H9 (cell line): ENCODE measurements at regions not wholly inside any gene's neighbourhood (a gene's known extent, or its start where the extent isn't known, plus 50 kb on each side); places are given as distances from the start of the nearest gene placed in this dataset.

ENCODE experiments used
- DNase-seq: peaks from one replicate; pipeline ENCODE4 v3.0.0-alpha.2; 2017
- H2AFZ ChIP-seq: one replicate; pipeline ENCODE4 v1.6.1; 2013; ENCODE audit warnings: mild to moderate bottlenecking, low read length, control low read depth, moderate library complexity
- H2AK5ac ChIP-seq: 2 replicates; pipeline ENCODE4 v1.6.1; 2013; ENCODE audit warnings: low read length, control low read depth, mixed read lengths; ENCODE audit not compliant: insufficient read length
- H2BK120ac ChIP-seq: one replicate; pipeline ENCODE4 v1.6.1; 2013; ENCODE audit warnings: low read depth, mild to moderate bottlenecking, low read length, control low read depth, inconsistent platforms; ENCODE audit not compliant: poor library complexity, severe bottlenecking
- H2BK12ac ChIP-seq: 2 replicates; pipeline ENCODE4 v1.6.1; 2013; ENCODE audit warnings: low read length, control low read depth, mixed read lengths, low read depth; ENCODE audit not compliant: insufficient read length
- H2BK15ac ChIP-seq: 2 replicates; pipeline ENCODE4 v1.6.1; 2013; ENCODE audit warnings: low read depth, low read length, control low read depth
- H2BK20ac ChIP-seq: one replicate; pipeline ENCODE4 v1.6.1; 2013; ENCODE audit warnings: low read depth, mild to moderate bottlenecking, low read length, control low read depth, inconsistent platforms; ENCODE audit not compliant: poor library complexity, severe bottlenecking
- H2BK5ac ChIP-seq: 2 replicates; pipeline ENCODE4 v1.6.1; 2013; ENCODE audit warnings: low read length, control low read depth, mixed read lengths; ENCODE audit not compliant: insufficient read length
- H3K14ac ChIP-seq: 2 replicates; pipeline ENCODE4 v1.6.1; 2013; ENCODE audit warnings: low read length, control low read depth; ENCODE audit not compliant: insufficient read depth
- H3K18ac ChIP-seq: 2 replicates; pipeline ENCODE4 v1.6.1; 2013; ENCODE audit warnings: low read depth, mild to moderate bottlenecking, mixed read lengths, low read length, control low read depth; ENCODE audit not compliant: insufficient read length
- H3K23ac ChIP-seq: 2 replicates; pipeline ENCODE4 v1.6.1; 2013; ENCODE audit warnings: low read length, control low read depth, mixed read lengths, low read depth; ENCODE audit not compliant: insufficient read length
- H3K23me2 ChIP-seq: 2 replicates; pipeline ENCODE4 v1.6.1; 2013; ENCODE audit warnings: low read depth, mild to moderate bottlenecking, mixed read lengths, low read length, control low read depth; ENCODE audit not compliant: insufficient read length, poor library complexity, severe bottlenecking
- H3K27ac ChIP-seq: 2 replicates; pipeline ENCODE4 v1.5.1; 2013; ENCODE audit warnings: low read length, control low read depth, mixed read lengths, low read depth; ENCODE audit not compliant: insufficient read length
- H3K27me3 ChIP-seq: 2 replicates; pipeline ENCODE4 v1.6.1; 2013; ENCODE audit warnings: low read length, control low read depth, inconsistent platforms; ENCODE audit not compliant: insufficient read depth
- H3K4ac ChIP-seq: 2 replicates; pipeline ENCODE4 v1.6.1; 2013; ENCODE audit warnings: low read depth, mild to moderate bottlenecking, control low read depth, inconsistent platforms, low read length, moderate library complexity
- H3K4me1 ChIP-seq: 2 replicates; pipeline ENCODE4 v1.6.1; 2013; ENCODE audit warnings: low read length, control low read depth, inconsistent platforms; ENCODE audit not compliant: insufficient read depth
- H3K4me2 ChIP-seq: 2 replicates; pipeline ENCODE4 v1.6.1; 2013; ENCODE audit warnings: low read length, control low read depth, mixed read lengths; ENCODE audit not compliant: insufficient read length, insufficient read depth
- H3K56ac ChIP-seq: 2 replicates; pipeline ENCODE4 v1.6.1; 2013; ENCODE audit warnings: low read depth, mild to moderate bottlenecking, mixed read lengths, low read length, control low read depth; ENCODE audit not compliant: insufficient read length
- H3K79me1 ChIP-seq: 2 replicates; pipeline ENCODE4 v1.6.1; 2013; ENCODE audit warnings: low read depth, mild to moderate bottlenecking, moderate library complexity, low read length, control low read depth, inconsistent platforms; ENCODE audit not compliant: insufficient read depth, poor library complexity, severe bottlenecking
- H3K79me2 ChIP-seq: 2 replicates; pipeline ENCODE4 v1.6.1; 2013; ENCODE audit warnings: low read length, control low read depth, inconsistent platforms; ENCODE audit not compliant: insufficient read depth
- H3K9ac ChIP-seq: 2 replicates; pipeline ENCODE4 v1.6.1; 2013; ENCODE audit warnings: low read length, control low read depth, mixed read lengths; ENCODE audit not compliant: insufficient read length; ENCODE audit errors: extremely low read depth
- H3K9me3 ChIP-seq: one replicate; pipeline ENCODE4 v1.6.1; 2013; ENCODE audit warnings: low read depth, low read length, inconsistent platforms; ENCODE audit not compliant: control insufficient read depth
- H3T11ph ChIP-seq: one replicate; pipeline ENCODE4 v1.6.1; 2013; ENCODE audit warnings: mild to moderate bottlenecking, low read length, control low read depth, inconsistent platforms
- H4K20me1 ChIP-seq: one replicate; pipeline ENCODE4 v1.6.1; 2013; ENCODE audit not compliant: control insufficient read depth, insufficient read length, insufficient read depth
- H4K5ac ChIP-seq: 2 replicates; pipeline ENCODE4 v1.6.1; 2013; ENCODE audit warnings: low read depth, mild to moderate bottlenecking, mixed read lengths, low read length, control low read depth; ENCODE audit not compliant: insufficient read length
- H4K8ac ChIP-seq: replicated peaks from 2 replicates; pipeline ENCODE4 v1.6.1; 2013; ENCODE audit warnings: low read length, control low read depth, mixed read lengths, low read depth; ENCODE audit not compliant: insufficient read length
- H4K91ac ChIP-seq: 2 replicates; pipeline ENCODE4 v1.6.1; 2013; ENCODE audit warnings: low read depth, mild to moderate bottlenecking, moderate library complexity, mixed read lengths, low read length, control low read depth; ENCODE audit not compliant: insufficient read length
- H3K27ac Mint-ChIP-seq, 3 experiments: 2 replicates in 2 of 3; 3 replicates in 1 of 3; pipeline ENCODE4 v1.8.0; 2020 to 2021; ENCODE audit warnings: mixed read lengths in 3 of 3, mild to moderate bottlenecking in 1 of 3, moderate library complexity in 1 of 3
- H3K27me3 Mint-ChIP-seq: 2 replicates; pipeline ENCODE4 v1.8.0; 2021; ENCODE audit warnings: low read depth, mild to moderate bottlenecking, moderate library complexity, mixed read lengths
- H3K36me3 Mint-ChIP-seq, 3 experiments: 2 replicates in 2 of 3; 3 replicates in 1 of 3; pipeline ENCODE4 v1.8.0; 2020 to 2021; ENCODE audit warnings: low read depth in 3 of 3, mixed read lengths in 3 of 3; ENCODE audit not compliant: insufficient read depth in 1 of 3
- H3K4me1 Mint-ChIP-seq, 2 experiments: 2 replicates each; pipeline ENCODE4 v1.8.0; 2020; ENCODE audit warnings: mixed read lengths in 2 of 2
- H3K4me3 Mint-ChIP-seq, 2 experiments: 2 replicates in 1 of 2; 3 replicates in 1 of 2; pipeline ENCODE4 v1.8.0; 2020 to 2021; ENCODE audit warnings: mild to moderate bottlenecking in 2 of 2, mixed read lengths in 2 of 2, moderate library complexity in 1 of 2
- H3K9me3 Mint-ChIP-seq, 2 experiments: 2 replicates in 1 of 2; 3 replicates in 1 of 2; pipeline ENCODE4 v1.8.0; 2020; ENCODE audit warnings: mild to moderate bottlenecking in 2 of 2, mixed read lengths in 2 of 2, moderate library complexity in 1 of 2
- CTCF ChIP-seq: fragments of 200-600 bp; sonication (generic); conservative IDR thresholded peaks from 3 replicates; pipeline ENCODE4 v1.8.0; 2021; ENCODE audit warnings: antibody characterized with exemption, mild to moderate bottlenecking
- WGBS: extraction: QIAGEN DNeasy Blood & Tissue Kit; methylation state at CpG from one replicate; pipeline ENCODE4 v1.1.7; 2013; ENCODE audit warnings: missing lambda C conversion rate, low lambda C conversion rate, mixed read lengths; ENCODE audit not compliant: insufficient read length; ENCODE audit errors: extremely low coverage; 5-methylcytosine and 5-hydroxymethylcytosine counted together

DNA sequence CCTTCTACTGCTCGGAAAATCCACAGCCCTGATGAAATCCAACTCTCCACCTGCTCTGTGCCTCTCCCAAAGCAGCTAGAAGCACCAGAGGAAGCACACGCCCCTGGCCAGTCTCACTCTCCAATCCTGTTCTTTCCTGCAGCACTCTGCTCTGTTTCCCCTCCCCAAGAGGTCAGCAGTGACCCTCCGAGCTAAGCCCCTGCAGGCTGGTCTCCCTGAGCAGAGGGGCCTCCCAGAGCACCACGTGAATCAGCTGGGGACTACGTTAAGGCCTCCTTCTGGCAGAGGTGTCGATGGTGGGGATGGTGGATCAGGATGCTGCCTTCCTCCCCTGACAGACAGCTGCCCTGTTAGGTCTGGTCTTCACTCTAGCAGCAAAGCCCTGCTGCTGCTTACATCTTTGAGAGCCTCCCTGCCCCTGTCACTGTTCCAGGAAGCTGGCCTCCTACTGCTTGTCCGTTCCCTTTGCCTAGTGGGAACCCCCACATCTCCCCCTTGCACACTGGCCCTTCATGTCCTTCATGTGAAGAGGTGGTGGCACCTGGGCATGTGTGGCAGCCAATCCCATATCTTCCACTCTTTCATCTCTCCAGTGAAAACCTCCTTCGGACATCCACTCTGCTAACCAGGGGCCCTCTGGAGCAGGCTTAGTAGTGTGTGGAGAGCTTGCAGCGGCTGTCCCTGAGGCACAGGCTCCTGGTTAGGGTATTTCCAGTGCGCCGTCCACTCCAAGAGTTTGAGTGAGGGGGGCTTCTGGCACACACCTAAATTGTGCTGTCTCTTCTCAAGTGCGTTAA lies 307.5 kb upstream of the HS6ST1 start:
- no peak overlapping the region for H4K8ac ChIP-seq
- no peak overlapping the region; a peak in 1 of 7 replicates for H3K27ac Mint-ChIP-seq

More for the DNA sequence above, 307.5 kb upstream of the HS6ST1 start:
- H2BK15ac ChIP-seq, result no peak overlapping the region
- no peak overlapping the region for H2BK5ac ChIP-seq
- no peak overlapping the region for H4K91ac ChIP-seq
- peak overlapping the region; percentile 22 for H3K18ac ChIP-seq
- no peak overlapping the region for H3K56ac ChIP-seq
- H3K27ac ChIP-seq, result no peak overlapping the region
- H2BK20ac ChIP-seq, result no peak overlapping the region
- H3K4ac ChIP-seq, result no peak overlapping the region
- no peak overlapping the region for H4K5ac ChIP-seq
- peaks cover 4% of the 10 kb centered on the region for H3K27me3 Mint-ChIP-seq
- peaks cover 24 to 32% of the 10 kb centered on the region in 2 experiments for H3K4me1 Mint-ChIP-seq
- H3K9ac ChIP-seq, result no peak overlapping the region
- no peaks in the 10 kb centered on the region for H3K27me3 ChIP-seq
- no peak overlapping the region for H2BK12ac ChIP-seq
- no peaks in the 10 kb centered on the region for H3K9me3 ChIP-seq
- no peaks in the 10 kb centered on the region for H3K9me3 Mint-ChIP-seq
- no peak overlapping the region for H3K4me3 Mint-ChIP-seq
- H3K4me2 ChIP-seq, result no peak overlapping the region
- no peaks in the 10 kb centered on the region for H3K79me1 ChIP-seq
- no peak for DNase-seq
- H3T11ph ChIP-seq, result no peak overlapping the region
- TF ChIP-seq CTCF, result no peak
- no peak overlapping the region for H3K14ac ChIP-seq
- no peak overlapping the region for H2AK5ac ChIP-seq
- no peak overlapping the region for H2AFZ ChIP-seq
- no peak overlapping the region for H3K23ac ChIP-seq
- no peaks in the 10 kb centered on the region for H3K79me2 ChIP-seq
- no peak overlapping the region for H2BK120ac ChIP-seq
- WGBS, result no CpG with 5 or more reads among the region's 12 CpGs
- H3K23me2 ChIP-seq, result no peaks in the 10 kb centered on the region
- no peaks in the 10 kb centered on the region for H3K36me3 Mint-ChIP-seq
- H3K4me1 ChIP-seq, result no peaks in the 10 kb centered on the region
- no peaks in the 10 kb centered on the region for H4K20me1 ChIP-seq
